Vagina (tissue), 2 donors: ENCODE measurements at regions not wholly inside any gene's neighbourhood (a gene's known extent, or its start where the extent isn't known, plus 50 kb on each side); places are given as distances from the start of the nearest gene placed in this dataset.

Experiments used
- POLR2A ChIP-seq, 2 donors: fragments of 450-650 bp; IDR thresholded peaks; one replicate each; pipeline ENCODE4 v1.6.1; 2017; ENCODE audit warnings: antibody characterized with exemption in 2 of 2, mild to moderate bottlenecking in 2 of 2, moderate library complexity in 2 of 2
- POLR2AphosphoS5 ChIP-seq, 2 donors: sonication (generic); formaldehyde crosslinking; IDR thresholded peaks; one replicate each; pipeline ENCODE4 v1.9.0; 2017; ENCODE audit warnings: antibody characterized with exemption in 2 of 2, mild to moderate bottlenecking in 2 of 2, low read depth in 1 of 2; ENCODE audit not compliant: insufficient read depth in 1 of 2
- TF ChIP-seq, protein P1 (sequence below), 3 experiments: fragments of 450-650 bp in 2 of 3; fragments of 200-600 bp in 1 of 3; sonication (generic) in 1 of 3; IDR thresholded peaks; one replicate each; pipeline ENCODE4 v1.5.1; 2017 to 2019; ENCODE audit warnings: antibody characterized with exemption in 3 of 3, mild to moderate bottlenecking in 2 of 3, moderate library complexity in 2 of 3

DNA sequence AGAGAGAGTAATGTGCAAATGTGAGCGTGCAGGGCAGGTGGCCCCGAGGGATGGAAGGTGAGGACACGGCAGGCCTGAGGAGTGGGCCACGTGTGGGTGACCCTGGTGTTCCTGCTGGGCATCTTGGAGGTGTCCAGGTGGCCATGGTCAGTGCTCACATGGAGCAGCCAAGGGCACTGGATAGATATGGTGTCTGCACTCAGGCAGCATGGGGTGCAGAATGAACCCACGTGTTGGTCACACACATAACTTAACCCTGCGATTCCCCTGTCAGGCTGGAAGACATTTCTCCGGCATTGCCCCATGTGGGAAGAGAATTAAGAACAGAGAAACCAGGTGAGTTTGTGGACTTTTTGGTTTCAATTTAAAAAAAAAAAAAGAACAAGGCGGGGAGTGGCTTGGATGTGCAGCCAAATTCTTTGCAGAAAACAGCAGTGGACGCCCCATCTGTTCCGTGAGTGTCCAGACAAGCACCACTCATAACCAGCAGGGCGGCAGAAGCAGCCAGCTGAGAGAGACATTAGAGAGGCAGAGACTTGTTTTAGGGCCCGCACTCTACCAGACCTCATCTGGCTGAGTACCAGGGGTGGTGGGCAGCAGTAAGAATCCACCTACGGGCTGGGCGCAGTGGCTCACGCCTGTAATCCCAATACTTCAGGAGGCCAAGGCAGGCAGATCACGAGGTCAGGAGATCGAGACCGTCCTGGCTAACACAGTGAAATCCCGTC lies 249.8 kb downstream of the ACKR3 start:
- TF ChIP-seq POLR2A (IDR thresholded peaks at IDR 0.05), result no peak
- TF ChIP-seq POLR2AphosphoS5 (IDR thresholded peaks at IDR 0.05; ENCODE audit: insufficient read depth in 1 of 2, low read depth in 1 of 2), result no peak
- TF ChIP-seq, protein P1, sequence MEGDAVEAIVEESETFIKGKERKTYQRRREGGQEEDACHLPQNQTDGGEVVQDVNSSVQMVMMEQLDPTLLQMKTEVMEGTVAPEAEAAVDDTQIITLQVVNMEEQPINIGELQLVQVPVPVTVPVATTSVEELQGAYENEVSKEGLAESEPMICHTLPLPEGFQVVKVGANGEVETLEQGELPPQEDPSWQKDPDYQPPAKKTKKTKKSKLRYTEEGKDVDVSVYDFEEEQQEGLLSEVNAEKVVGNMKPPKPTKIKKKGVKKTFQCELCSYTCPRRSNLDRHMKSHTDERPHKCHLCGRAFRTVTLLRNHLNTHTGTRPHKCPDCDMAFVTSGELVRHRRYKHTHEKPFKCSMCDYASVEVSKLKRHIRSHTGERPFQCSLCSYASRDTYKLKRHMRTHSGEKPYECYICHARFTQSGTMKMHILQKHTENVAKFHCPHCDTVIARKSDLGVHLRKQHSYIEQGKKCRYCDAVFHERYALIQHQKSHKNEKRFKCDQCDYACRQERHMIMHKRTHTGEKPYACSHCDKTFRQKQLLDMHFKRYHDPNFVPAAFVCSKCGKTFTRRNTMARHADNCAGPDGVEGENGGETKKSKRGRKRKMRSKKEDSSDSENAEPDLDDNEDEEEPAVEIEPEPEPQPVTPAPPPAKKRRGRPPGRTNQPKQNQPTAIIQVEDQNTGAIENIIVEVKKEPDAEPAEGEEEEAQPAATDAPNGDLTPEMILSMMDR (IDR thresholded peaks at IDR 0.05), result no peak
